ENCODE measurements at regions not wholly inside any gene's neighbourhood (a gene's known extent, or its start where the extent isn't known, plus 50 kb on each side); places are given as distances from the start of the nearest gene placed in this dataset.
"Not testable (repeated sequence)": the region's sequence is repeated elsewhere in the genome, so short reads cannot be mapped to it uniquely, and the experiment has no call there.

DNA sequence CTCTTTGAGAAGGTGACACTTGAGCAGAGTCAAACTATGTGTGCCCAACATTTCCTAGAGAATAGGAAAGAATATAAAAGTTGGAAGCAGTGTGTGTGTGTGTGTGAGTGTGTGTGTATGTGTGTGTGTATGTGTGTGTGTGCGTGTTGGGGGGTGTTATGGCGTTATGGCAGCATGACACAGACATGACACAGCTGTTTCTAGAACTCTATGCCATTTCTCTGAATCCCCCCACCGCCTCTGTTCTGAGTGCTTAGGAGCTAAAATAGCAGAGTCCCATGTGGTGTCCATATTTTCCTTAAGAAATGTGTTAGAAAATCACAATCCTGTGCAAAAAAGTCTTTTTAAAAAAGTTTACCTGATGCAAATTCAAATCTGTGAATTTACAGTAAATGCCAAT, 556.1 kb downstream of the RWDD3 start:
- no peak overlapping the region for H3K4me2 ChIP-seq
- no peaks in the 10 kb centered on the region for H3K9me3 ChIP-seq
- no peaks in the 10 kb centered on the region for H3K27me3 ChIP-seq (ENCODE audit: insufficient read depth)
- no peak overlapping the region for H3K4me3 ChIP-seq (ENCODE audit: low read depth in 2 of 2, low read length in 1 of 2)
- 8% methylated on average over 3 of the region's 3 CpGs for WGBS (ENCODE audit: low lambda C conversion rate)
- DNase-seq: no peak
- H3K79me2 ChIP-seq (ENCODE audit: insufficient read depth): no peaks in the 10 kb centered on the region
- no peak overlapping the region for H2AFZ ChIP-seq (ENCODE audit: low read depth)
- TF ChIP-seq, protein P1, sequence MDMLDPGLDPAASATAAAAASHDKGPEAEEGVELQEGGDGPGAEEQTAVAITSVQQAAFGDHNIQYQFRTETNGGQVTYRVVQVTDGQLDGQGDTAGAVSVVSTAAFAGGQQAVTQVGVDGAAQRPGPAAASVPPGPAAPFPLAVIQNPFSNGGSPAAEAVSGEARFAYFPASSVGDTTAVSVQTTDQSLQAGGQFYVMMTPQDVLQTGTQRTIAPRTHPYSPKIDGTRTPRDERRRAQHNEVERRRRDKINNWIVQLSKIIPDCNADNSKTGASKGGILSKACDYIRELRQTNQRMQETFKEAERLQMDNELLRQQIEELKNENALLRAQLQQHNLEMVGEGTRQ (IDR thresholded peaks at IDR 0.05; ENCODE audit: borderline replicate concordance, low read depth, low read length): no peak
- TF ChIP-seq FOSL2 (IDR thresholded peaks at IDR 0.05; ENCODE audit: borderline replicate concordance, low read depth) (no peak), RCOR1 (IDR thresholded peaks at IDR 0.05; ENCODE audit: low read length) (no peak), MXI1 (IDR thresholded peaks at IDR 0.05; ENCODE audit: low read depth, low read length) (no peak), JUND (IDR thresholded peaks at IDR 0.05) (no peak), TCF12 (IDR thresholded peaks at IDR 0.05) (no peak), FOXM1 (IDR thresholded peaks at IDR 0.05; ENCODE audit: low read depth) (no peak), ELF1 (IDR thresholded peaks at IDR 0.05) (no peak), IRF3 (IDR thresholded peaks at IDR 0.05; ENCODE audit: low read depth, low read length) (no peak)
- TF ChIP-seq, protein P2, sequence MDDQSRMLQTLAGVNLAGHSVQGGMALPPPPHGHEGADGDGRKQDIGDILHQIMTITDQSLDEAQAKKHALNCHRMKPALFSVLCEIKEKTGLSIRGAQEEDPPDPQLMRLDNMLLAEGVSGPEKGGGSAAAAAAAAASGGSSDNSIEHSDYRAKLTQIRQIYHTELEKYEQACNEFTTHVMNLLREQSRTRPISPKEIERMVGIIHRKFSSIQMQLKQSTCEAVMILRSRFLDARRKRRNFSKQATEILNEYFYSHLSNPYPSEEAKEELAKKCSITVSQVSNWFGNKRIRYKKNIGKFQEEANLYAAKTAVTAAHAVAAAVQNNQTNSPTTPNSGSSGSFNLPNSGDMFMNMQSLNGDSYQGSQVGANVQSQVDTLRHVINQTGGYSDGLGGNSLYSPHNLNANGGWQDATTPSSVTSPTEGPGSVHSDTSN (IDR thresholded peaks at IDR 0.05): no peak
- ChIA-PET CTCF (no interaction called here), POLR2A (no interaction called here)
- H3K27ac ChIP-seq (ENCODE audit: low read depth in 2 of 2, low read length in 1 of 2): no peak overlapping the region
- H3F3A ChIP-seq (replicated peaks; ENCODE audit: insufficient read depth): no peaks in the 10 kb centered on the region
- H3K36me3 ChIP-seq (replicated peaks in 1 of 2; ENCODE audit: control insufficient read depth in 1 of 2, insufficient read depth in 2 of 2, low read length in 1 of 2): no peaks in the 10 kb centered on the region
- H3K9ac ChIP-seq: no peak overlapping the region
- H3K9me2 ChIP-seq: no peaks in the 10 kb centered on the region
- H3K4me1 ChIP-seq (ENCODE audit: control insufficient read depth in 1 of 2, insufficient read depth in 2 of 2, low read depth in 1 of 2, low read length in 1 of 2): no peaks in the 10 kb centered on the region
- H4K20me1 ChIP-seq (ENCODE audit: insufficient read depth): no peaks in the 10 kb centered on the region

- H3K9me2 ChIP-seq: no peaks in the 10 kb centered on the region
- H3K79me2 ChIP-seq (ENCODE audit: insufficient read depth): no peaks in the 10 kb centered on the region
- no peaks in the 10 kb centered on the region for H3K36me3 ChIP-seq (replicated peaks in 1 of 2; ENCODE audit: control insufficient read depth in 1 of 2, insufficient read depth in 2 of 2, low read length in 1 of 2)
- POLR2A ChIA-PET: no interaction called here
- no peaks in the 10 kb centered on the region for H3K9me3 ChIP-seq
- H3K4me1 ChIP-seq (ENCODE audit: control insufficient read depth in 1 of 2, insufficient read depth in 2 of 2, low read depth in 1 of 2, low read length in 1 of 2): no peaks in the 10 kb centered on the region
- no peak overlapping the region for H3K27ac ChIP-seq (ENCODE audit: low read depth in 2 of 2, low read length in 1 of 2)
- H4K20me1 ChIP-seq (ENCODE audit: insufficient read depth): no peaks in the 10 kb centered on the region
- 36% methylated on average over 5 of the region's 5 CpGs for WGBS (ENCODE audit: low lambda C conversion rate)
- no peak for TF ChIP-seq MEF2A (IDR thresholded peaks at IDR 0.05; ENCODE audit: borderline replicate concordance, low read depth)
- TF ChIP-seq, protein P3, sequence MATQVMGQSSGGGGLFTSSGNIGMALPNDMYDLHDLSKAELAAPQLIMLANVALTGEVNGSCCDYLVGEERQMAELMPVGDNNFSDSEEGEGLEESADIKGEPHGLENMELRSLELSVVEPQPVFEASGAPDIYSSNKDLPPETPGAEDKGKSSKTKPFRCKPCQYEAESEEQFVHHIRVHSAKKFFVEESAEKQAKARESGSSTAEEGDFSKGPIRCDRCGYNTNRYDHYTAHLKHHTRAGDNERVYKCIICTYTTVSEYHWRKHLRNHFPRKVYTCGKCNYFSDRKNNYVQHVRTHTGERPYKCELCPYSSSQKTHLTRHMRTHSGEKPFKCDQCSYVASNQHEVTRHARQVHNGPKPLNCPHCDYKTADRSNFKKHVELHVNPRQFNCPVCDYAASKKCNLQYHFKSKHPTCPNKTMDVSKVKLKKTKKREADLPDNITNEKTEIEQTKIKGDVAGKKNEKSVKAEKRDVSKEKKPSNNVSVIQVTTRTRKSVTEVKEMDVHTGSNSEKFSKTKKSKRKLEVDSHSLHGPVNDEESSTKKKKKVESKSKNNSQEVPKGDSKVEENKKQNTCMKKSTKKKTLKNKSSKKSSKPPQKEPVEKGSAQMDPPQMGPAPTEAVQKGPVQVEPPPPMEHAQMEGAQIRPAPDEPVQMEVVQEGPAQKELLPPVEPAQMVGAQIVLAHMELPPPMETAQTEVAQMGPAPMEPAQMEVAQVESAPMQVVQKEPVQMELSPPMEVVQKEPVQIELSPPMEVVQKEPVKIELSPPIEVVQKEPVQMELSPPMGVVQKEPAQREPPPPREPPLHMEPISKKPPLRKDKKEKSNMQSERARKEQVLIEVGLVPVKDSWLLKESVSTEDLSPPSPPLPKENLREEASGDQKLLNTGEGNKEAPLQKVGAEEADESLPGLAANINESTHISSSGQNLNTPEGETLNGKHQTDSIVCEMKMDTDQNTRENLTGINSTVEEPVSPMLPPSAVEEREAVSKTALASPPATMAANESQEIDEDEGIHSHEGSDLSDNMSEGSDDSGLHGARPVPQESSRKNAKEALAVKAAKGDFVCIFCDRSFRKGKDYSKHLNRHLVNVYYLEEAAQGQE (IDR thresholded peaks at IDR 0.05; ENCODE audit: low read depth, low read length): no peak
- no peaks in the 10 kb centered on the region for H3K27me3 ChIP-seq (ENCODE audit: insufficient read depth)
- no peaks in the 10 kb centered on the region for H3F3A ChIP-seq (replicated peaks; ENCODE audit: insufficient read depth)
- H3K9ac ChIP-seq: no peak overlapping the region
- H3K4me2 ChIP-seq: no peak overlapping the region
- DNase-seq: no peak
- H2AFZ ChIP-seq (ENCODE audit: low read depth): no peak overlapping the region
- CTCF ChIA-PET: no interaction called here
- no peak overlapping the region for H3K4me3 ChIP-seq (ENCODE audit: low read depth in 2 of 2, low read length in 1 of 2)
These were observed 559.9 kb downstream of the RWDD3 start for GRCh38 chr1:95793893-95794292.

GRCh38 chr1:95797761-95798160, 563.8 kb downstream of the RWDD3 start:
- H3K27ac ChIP-seq (ENCODE audit: low read depth in 2 of 2, low read length in 1 of 2); H4K20me1 ChIP-seq (ENCODE audit: insufficient read depth); H3K4me3 ChIP-seq (ENCODE audit: low read depth in 2 of 2, low read length in 1 of 2); POLR2A ChIA-PET; H3K36me3 ChIP-seq (replicated peaks in 1 of 2; ENCODE audit: control insufficient read depth in 1 of 2, insufficient read depth in 2 of 2, low read length in 1 of 2); H3K9me3 ChIP-seq; H3K79me2 ChIP-seq (ENCODE audit: insufficient read depth); H3K9me2 ChIP-seq; H3K9ac ChIP-seq; CTCF ChIA-PET; H2AFZ ChIP-seq (ENCODE audit: low read depth); H3K4me2 ChIP-seq; DNase-seq; H3F3A ChIP-seq (replicated peaks; ENCODE audit: insufficient read depth); H3K4me1 ChIP-seq (ENCODE audit: control insufficient read depth in 1 of 2, insufficient read depth in 2 of 2, low read depth in 1 of 2, low read length in 1 of 2); H3K27me3 ChIP-seq (ENCODE audit: insufficient read depth): not testable (repeated sequence)
- 13% methylated on average over 1 of the region's 2 CpGs for WGBS (ENCODE audit: low lambda C conversion rate)

Measured in SK-N-SH (cell line).